Transverse colon (tissue), 4 donors: ENCODE measurements at regions not wholly inside any gene's neighbourhood (a gene's known extent, or its start where the extent isn't known, plus 50 kb on each side); places are given as distances from the start of the nearest gene placed in this dataset.

Experiments used
- EP300 ChIP-seq: sonication (generic); formaldehyde crosslinking; IDR thresholded peaks from one replicate; pipeline ENCODE4 v1.6.1; 2017; ENCODE audit warnings: antibody characterized with exemption, low read depth
- POLR2AphosphoS5 ChIP-seq, 3 donors: sonication (generic); formaldehyde crosslinking; IDR thresholded peaks; one replicate each; pipeline ENCODE4 v1.6.1; 2016; ENCODE audit warnings: antibody characterized with exemption in 3 of 3
- TF ChIP-seq, protein P1 (sequence below), 5 experiments: fragments of 200-600 bp in 3 of 5; fragments of 450-650 bp in 2 of 5; sonication (generic) in 3 of 5; IDR thresholded peaks; 1 replicate in 2 of 5; 2 replicates in 3 of 5; pipeline ENCODE4 v1.5.1; 2016 to 2017; ENCODE audit warnings: antibody characterized with exemption in 5 of 5, inconsistent platforms in 3 of 5, mild to moderate bottlenecking in 2 of 5, moderate library complexity in 1 of 5

- TF ChIP-seq, protein P1, sequence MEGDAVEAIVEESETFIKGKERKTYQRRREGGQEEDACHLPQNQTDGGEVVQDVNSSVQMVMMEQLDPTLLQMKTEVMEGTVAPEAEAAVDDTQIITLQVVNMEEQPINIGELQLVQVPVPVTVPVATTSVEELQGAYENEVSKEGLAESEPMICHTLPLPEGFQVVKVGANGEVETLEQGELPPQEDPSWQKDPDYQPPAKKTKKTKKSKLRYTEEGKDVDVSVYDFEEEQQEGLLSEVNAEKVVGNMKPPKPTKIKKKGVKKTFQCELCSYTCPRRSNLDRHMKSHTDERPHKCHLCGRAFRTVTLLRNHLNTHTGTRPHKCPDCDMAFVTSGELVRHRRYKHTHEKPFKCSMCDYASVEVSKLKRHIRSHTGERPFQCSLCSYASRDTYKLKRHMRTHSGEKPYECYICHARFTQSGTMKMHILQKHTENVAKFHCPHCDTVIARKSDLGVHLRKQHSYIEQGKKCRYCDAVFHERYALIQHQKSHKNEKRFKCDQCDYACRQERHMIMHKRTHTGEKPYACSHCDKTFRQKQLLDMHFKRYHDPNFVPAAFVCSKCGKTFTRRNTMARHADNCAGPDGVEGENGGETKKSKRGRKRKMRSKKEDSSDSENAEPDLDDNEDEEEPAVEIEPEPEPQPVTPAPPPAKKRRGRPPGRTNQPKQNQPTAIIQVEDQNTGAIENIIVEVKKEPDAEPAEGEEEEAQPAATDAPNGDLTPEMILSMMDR (IDR thresholded peaks at IDR 0.05) = no peak
- TF ChIP-seq POLR2AphosphoS5 (IDR thresholded peaks at IDR 0.05) (no peak), EP300 (no peak)
Observed at GRCh38 chr13:24108615-24108965, 51.9 kb upstream of the SPATA13 start.
